Endodermal cell (in vitro differentiated cells): ENCODE measurements at regions not wholly inside any gene's neighbourhood (a gene's known extent, or its start where the extent isn't known, plus 50 kb on each side); places are given as distances from the start of the nearest gene placed in this dataset.

Source experiments
- DNase-seq: peaks from one replicate; pipeline ENCODE4 v3.0.0-alpha.2; 2017
- H3K27ac ChIP-seq: 2 replicates; pipeline ENCODE4 v1.5.1; 2013; ENCODE audit warnings: mild to moderate bottlenecking, low read depth, low read length, moderate library complexity
- H3K27me3 ChIP-seq: 2 replicates; pipeline ENCODE4 v1.6.1; 2013; ENCODE audit warnings: mild to moderate bottlenecking, low read length, moderate library complexity; ENCODE audit not compliant: insufficient read depth, control insufficient read depth, poor library complexity, severe bottlenecking
- H3K36me3 ChIP-seq: 2 replicates; pipeline ENCODE4 v1.7.0; 2013; ENCODE audit warnings: mild to moderate bottlenecking, low read length, moderate library complexity; ENCODE audit not compliant: control insufficient read depth, insufficient read depth
- H3K4me1 ChIP-seq: one replicate; pipeline ENCODE4 v1.7.0; 2013; ENCODE audit warnings: low read length; ENCODE audit not compliant: control insufficient read depth, insufficient read depth
- H3K4me3 ChIP-seq: 2 replicates; pipeline ENCODE4 v1.5.1; 2013; ENCODE audit warnings: mild to moderate bottlenecking, low read length, moderate library complexity
- H3K9ac ChIP-seq: 2 replicates; pipeline ENCODE4 v1.6.1; 2013; ENCODE audit warnings: mild to moderate bottlenecking, low read length, moderate library complexity; ENCODE audit not compliant: poor library complexity, severe bottlenecking; ENCODE audit errors: extremely low read depth
- H3K9me3 ChIP-seq: 2 replicates; pipeline ENCODE4 v1.6.1; 2013; ENCODE audit warnings: mild to moderate bottlenecking, low read length, moderate library complexity; ENCODE audit not compliant: control insufficient read depth
- H3K27ac Mint-ChIP-seq: 2 replicates; pipeline ENCODE4 v1.8.0; 2020; ENCODE audit warnings: mixed read lengths
- H3K27me3 Mint-ChIP-seq: 2 replicates; pipeline ENCODE4 v1.8.0; 2021; ENCODE audit warnings: mild to moderate bottlenecking, mixed read lengths; ENCODE audit not compliant: insufficient read depth
- H3K36me3 Mint-ChIP-seq: 2 replicates; pipeline ENCODE4 v1.8.0; 2020; ENCODE audit warnings: low read depth, mixed read lengths
- H3K4me1 Mint-ChIP-seq: 2 replicates; pipeline ENCODE4 v1.8.0; 2020; ENCODE audit warnings: mixed read lengths
- H3K4me3 Mint-ChIP-seq: 2 replicates; pipeline ENCODE4 v1.8.0; 2020; ENCODE audit warnings: mild to moderate bottlenecking, moderate library complexity, mixed read lengths
- H3K9me3 Mint-ChIP-seq: 2 replicates; pipeline ENCODE4 v1.8.0; 2020; ENCODE audit warnings: mild to moderate bottlenecking, mixed read lengths
- WGBS, 2 experiments: methylation state at CpG; one replicate each; pipeline versions ENCODE4 v1.1.5 to v1.1.7; 2013; ENCODE audit warnings: missing lambda C conversion rate in 2 of 2, mixed read lengths in 1 of 2; ENCODE audit not compliant: insufficient coverage in 1 of 2, insufficient read length in 1 of 2; 5-methylcytosine and 5-hydroxymethylcytosine counted together
- TF ChIP-seq, protein P1 (sequence below): fragments of 200-600 bp; sonication (generic); conservative IDR thresholded peaks from 2 replicates; pipeline ENCODE4 v1.5.0; 2021; ENCODE audit warnings: antibody characterized with exemption, mild to moderate bottlenecking

DNA sequence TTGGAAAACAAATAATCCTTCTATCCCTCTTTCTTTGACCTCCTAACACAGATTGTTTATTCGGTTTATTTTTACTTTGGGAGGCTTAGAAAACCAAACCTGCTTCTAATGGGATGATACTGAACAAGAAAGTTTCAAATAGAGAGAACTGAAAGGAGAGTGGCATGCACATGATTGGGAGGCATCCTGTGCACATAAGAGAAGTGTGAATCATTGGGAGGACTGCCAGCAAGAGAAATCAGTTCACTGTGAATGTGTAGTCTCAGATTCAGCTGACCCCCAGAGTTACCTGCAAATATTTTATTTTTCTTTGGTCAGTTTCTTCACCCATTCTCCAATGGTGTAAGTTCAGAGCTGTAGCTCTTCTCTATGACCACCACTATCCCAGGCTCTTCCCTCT lies 1363.2 kb upstream of the ACVR2A start:
- Mint-ChIP-seq H3K36me3 (no peaks in the 10 kb centered on the region), H3K27ac (no peak overlapping the region), H3K4me1 (peaks cover 6% of the 10 kb centered on the region), H3K4me3 (no peak overlapping the region), H3K27me3 (no peaks in the 10 kb centered on the region), H3K9me3 (no peaks in the 10 kb centered on the region)
- Histone ChIP-seq H3K27ac (no peak overlapping the region), H3K4me3 (no peak overlapping the region), H3K27me3 (no peaks in the 10 kb centered on the region), H3K36me3 (no peaks in the 10 kb centered on the region), H3K9me3 (no peaks in the 10 kb centered on the region), H3K9ac (no peak overlapping the region), H3K4me1 (peaks cover 3% of the 10 kb centered on the region)
- WGBS, 2 experiments: 95% methylated on average over 1 of the region's 1 CpG; no CpG with 5 or more reads in 1 of the 2 experiments
- no peak for DNase-seq
- TF ChIP-seq, protein P1, sequence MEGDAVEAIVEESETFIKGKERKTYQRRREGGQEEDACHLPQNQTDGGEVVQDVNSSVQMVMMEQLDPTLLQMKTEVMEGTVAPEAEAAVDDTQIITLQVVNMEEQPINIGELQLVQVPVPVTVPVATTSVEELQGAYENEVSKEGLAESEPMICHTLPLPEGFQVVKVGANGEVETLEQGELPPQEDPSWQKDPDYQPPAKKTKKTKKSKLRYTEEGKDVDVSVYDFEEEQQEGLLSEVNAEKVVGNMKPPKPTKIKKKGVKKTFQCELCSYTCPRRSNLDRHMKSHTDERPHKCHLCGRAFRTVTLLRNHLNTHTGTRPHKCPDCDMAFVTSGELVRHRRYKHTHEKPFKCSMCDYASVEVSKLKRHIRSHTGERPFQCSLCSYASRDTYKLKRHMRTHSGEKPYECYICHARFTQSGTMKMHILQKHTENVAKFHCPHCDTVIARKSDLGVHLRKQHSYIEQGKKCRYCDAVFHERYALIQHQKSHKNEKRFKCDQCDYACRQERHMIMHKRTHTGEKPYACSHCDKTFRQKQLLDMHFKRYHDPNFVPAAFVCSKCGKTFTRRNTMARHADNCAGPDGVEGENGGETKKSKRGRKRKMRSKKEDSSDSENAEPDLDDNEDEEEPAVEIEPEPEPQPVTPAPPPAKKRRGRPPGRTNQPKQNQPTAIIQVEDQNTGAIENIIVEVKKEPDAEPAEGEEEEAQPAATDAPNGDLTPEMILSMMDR: no peak

DNA sequence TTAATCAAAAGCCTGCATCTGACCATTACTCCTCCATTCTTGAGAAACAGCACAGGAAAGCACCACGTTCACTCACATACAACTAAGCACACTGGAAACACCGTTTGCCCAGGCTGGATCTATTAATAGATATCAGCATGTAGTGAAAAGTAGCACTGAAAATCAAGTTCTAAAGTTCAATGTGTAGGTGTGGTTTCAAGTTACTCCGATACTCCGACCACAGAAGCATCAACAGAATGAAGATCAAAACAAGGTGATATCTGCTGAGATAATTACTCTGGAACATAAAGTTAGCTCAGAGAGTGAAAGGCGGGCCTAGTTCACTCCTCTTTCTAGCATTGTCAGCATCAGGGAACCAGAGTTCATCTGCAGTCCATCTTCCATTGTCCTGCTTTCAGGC lies 1367.4 kb upstream of the ACVR2A start:
- Mint-ChIP-seq H3K4me1 (peaks cover 8% of the 10 kb centered on the region), H3K9me3 (peaks cover 5% of the 10 kb centered on the region), H3K4me3 (no peak overlapping the region), H3K36me3 (peaks cover 6% of the 10 kb centered on the region), H3K27ac (no peak overlapping the region), H3K27me3 (no peaks in the 10 kb centered on the region)
- TF ChIP-seq, protein P1: no peak
- Histone ChIP-seq H3K27me3 (no peaks in the 10 kb centered on the region), H3K36me3 (no peaks in the 10 kb centered on the region), H3K4me1 (peaks cover 5% of the 10 kb centered on the region), H3K4me3 (no peak overlapping the region), H3K27ac (no peak overlapping the region), H3K9me3 (no peaks in the 10 kb centered on the region), H3K9ac (no peak overlapping the region)
- WGBS, 2 experiments: 68 to 87% methylated on average over 3 to 5 of the region's 5 CpGs
- no peak for DNase-seq

DNA sequence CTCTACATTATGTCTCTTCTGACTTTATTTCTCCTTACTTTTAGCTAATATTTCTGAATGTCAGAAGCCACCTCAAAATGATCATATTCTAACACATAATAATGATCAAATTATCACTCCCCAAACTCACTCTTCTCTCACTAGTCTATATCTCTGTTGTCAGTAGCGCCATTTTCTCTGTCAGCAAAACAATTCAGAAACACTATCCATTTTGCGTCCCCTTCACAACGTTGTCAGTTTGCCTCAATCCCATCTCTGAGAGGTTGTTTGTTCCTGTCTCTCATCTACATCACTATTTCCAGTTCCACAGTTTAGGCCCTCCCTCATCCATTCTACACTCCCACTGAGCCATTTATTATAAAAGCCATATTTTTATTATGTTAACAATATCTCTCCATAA lies 1376.3 kb upstream of the ACVR2A start:
- H3K9me3 ChIP-seq: no peaks in the 10 kb centered on the region
- no peak overlapping the region for H3K4me3 Mint-ChIP-seq
- no peaks in the 10 kb centered on the region for H3K27me3 ChIP-seq
- no peak overlapping the region for H3K9ac ChIP-seq
- H3K4me1 Mint-ChIP-seq: no peaks in the 10 kb centered on the region
- H3K36me3 Mint-ChIP-seq: peaks cover 13% of the 10 kb centered on the region
- WGBS, 2 experiments: 93 to 94% methylated on average over 3 of the region's 3 CpGs
- H3K27ac Mint-ChIP-seq: no peak overlapping the region
- TF ChIP-seq, protein P1: no peak
- no peak for DNase-seq
- no peak overlapping the region for H3K4me3 ChIP-seq
- H3K27ac ChIP-seq: no peak overlapping the region
- H3K4me1 ChIP-seq: peaks cover 4% of the 10 kb centered on the region
- no peaks in the 10 kb centered on the region for H3K36me3 ChIP-seq
- no peaks in the 10 kb centered on the region for H3K27me3 Mint-ChIP-seq
- peaks cover 8% of the 10 kb centered on the region for H3K9me3 Mint-ChIP-seq
